PC-9 (cell line): ENCODE measurements at regions not wholly inside any gene's neighbourhood (a gene's known extent, or its start where the extent isn't known, plus 50 kb on each side); places are given as distances from the start of the nearest gene placed in this dataset.
"Not testable (repeated sequence)": the region's sequence is repeated elsewhere in the genome, so short reads cannot be mapped to it uniquely, and the experiment has no call there.

Source experiments
- EZH2 ChIP-seq: fragments of 200-600 bp; sonication (generic); IDR thresholded peaks from 2 replicates; pipeline ENCODE4 v1.8.0; 2017; ENCODE audit warnings: antibody characterized with exemption, low read depth
- TF ChIP-seq, protein P1 (sequence below): fragments of 200-600 bp; sonication (generic); conservative IDR thresholded peaks from 2 replicates; pipeline ENCODE4 v1.6.1; 2017; ENCODE audit warnings: mixed run types, antibody characterized with exemption, mild to moderate bottlenecking, moderate library complexity

DNA sequence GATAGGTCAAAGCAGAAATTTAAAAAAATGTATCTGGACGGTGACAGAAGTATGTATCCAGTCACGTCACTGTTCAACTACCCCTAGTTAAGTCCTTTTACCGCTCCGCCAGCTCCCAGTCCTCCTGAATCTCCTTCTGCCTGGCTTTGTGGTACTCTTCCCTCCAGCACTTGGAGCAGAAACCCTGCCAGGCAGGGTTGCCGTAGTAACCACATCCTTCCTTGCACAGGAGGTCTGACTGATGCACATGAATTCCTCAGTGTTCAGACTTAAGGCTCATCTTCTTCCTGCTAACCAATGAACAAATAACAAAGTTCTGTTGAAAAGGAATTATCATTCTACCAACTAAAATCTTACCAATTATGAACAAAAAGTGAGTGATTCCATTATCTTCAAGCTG, 69.8 kb upstream of the SRRM3 start:
- TF ChIP-seq, protein P1, sequence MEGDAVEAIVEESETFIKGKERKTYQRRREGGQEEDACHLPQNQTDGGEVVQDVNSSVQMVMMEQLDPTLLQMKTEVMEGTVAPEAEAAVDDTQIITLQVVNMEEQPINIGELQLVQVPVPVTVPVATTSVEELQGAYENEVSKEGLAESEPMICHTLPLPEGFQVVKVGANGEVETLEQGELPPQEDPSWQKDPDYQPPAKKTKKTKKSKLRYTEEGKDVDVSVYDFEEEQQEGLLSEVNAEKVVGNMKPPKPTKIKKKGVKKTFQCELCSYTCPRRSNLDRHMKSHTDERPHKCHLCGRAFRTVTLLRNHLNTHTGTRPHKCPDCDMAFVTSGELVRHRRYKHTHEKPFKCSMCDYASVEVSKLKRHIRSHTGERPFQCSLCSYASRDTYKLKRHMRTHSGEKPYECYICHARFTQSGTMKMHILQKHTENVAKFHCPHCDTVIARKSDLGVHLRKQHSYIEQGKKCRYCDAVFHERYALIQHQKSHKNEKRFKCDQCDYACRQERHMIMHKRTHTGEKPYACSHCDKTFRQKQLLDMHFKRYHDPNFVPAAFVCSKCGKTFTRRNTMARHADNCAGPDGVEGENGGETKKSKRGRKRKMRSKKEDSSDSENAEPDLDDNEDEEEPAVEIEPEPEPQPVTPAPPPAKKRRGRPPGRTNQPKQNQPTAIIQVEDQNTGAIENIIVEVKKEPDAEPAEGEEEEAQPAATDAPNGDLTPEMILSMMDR: not testable (repeated sequence)
- not testable (repeated sequence) for TF ChIP-seq EZH2
